B cell (primary cell): ENCODE measurements at regions not wholly inside any gene's neighbourhood (a gene's known extent, or its start where the extent isn't known, plus 50 kb on each side); places are given as distances from the start of the nearest gene placed in this dataset.

Experiments
- EZH2 ChIP-seq: IDR thresholded peaks from 2 replicates; pipeline ENCODE4 v1.6.1; 2012; ENCODE audit warnings: borderline replicate concordance, low read depth, mild to moderate bottlenecking, moderate library complexity, low read length; ENCODE audit not compliant: insufficient read depth, poor library complexity, severe bottlenecking
- TF ChIP-seq, protein P1 (sequence below): fragments of 200-600 bp; IDR thresholded peaks from one replicate; pipeline ENCODE4 v1.8.0; 2022; ENCODE audit warnings: antibody characterized with exemption, mild to moderate bottlenecking

DNA sequence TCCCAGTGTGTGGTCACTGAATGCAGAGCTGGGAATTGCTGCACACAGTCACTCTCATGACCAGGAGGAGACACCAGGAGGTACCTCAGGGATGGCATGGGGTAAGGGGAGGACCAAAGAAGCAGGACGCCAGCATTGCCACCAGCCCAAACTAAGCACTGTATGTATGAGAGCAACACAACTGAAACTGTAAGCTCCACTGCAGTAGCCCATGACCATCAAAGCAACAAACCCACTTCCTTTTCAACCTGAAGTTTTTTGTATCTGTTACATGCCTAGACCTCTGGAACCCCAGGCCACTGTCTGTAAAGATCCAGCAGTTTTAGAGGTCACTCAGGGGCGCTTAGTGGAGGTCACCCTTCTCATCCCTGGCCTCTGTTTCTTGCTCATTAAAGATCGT, 164.3 kb downstream of the SETD4 start:
- TF ChIP-seq, protein P1, sequence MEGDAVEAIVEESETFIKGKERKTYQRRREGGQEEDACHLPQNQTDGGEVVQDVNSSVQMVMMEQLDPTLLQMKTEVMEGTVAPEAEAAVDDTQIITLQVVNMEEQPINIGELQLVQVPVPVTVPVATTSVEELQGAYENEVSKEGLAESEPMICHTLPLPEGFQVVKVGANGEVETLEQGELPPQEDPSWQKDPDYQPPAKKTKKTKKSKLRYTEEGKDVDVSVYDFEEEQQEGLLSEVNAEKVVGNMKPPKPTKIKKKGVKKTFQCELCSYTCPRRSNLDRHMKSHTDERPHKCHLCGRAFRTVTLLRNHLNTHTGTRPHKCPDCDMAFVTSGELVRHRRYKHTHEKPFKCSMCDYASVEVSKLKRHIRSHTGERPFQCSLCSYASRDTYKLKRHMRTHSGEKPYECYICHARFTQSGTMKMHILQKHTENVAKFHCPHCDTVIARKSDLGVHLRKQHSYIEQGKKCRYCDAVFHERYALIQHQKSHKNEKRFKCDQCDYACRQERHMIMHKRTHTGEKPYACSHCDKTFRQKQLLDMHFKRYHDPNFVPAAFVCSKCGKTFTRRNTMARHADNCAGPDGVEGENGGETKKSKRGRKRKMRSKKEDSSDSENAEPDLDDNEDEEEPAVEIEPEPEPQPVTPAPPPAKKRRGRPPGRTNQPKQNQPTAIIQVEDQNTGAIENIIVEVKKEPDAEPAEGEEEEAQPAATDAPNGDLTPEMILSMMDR = no peak
- TF ChIP-seq EZH2 = no peak
